ENCODE measurements at regions not wholly inside any gene's neighbourhood (a gene's known extent, or its start where the extent isn't known, plus 50 kb on each side); places are given as distances from the start of the nearest gene placed in this dataset.

- Histone ChIP-seq H2AFZ (ENCODE audit: low read depth, low read length, severe bottlenecking) (no peak overlapping the region), H3K9ac (ENCODE audit: low read length) (no peak overlapping the region), H3K27ac (ENCODE audit: low read depth, low read length) (no peak overlapping the region), H3F3A (ENCODE audit: insufficient read depth) (no peaks in the 10 kb centered on the region), H3K36me3 (ENCODE audit: low read length) (no peaks in the 10 kb centered on the region), H3K9me2 (replicated peaks; ENCODE audit: insufficient read depth, low read length) (no peaks in the 10 kb centered on the region), H3K4me2 (ENCODE audit: low read depth, low read length, poor library complexity, severe bottlenecking) (no peak overlapping the region), H3K79me2 (ENCODE audit: insufficient read depth, low read length) (no peaks in the 10 kb centered on the region), H4K20me1 (ENCODE audit: low read depth, low read length) (no peaks in the 10 kb centered on the region), H3K27me3 (ENCODE audit: low read length) (no peaks in the 10 kb centered on the region), H3K9me3 (ENCODE audit: insufficient read depth, low read length) (no peaks in the 10 kb centered on the region), H3K4me3 (ENCODE audit: insufficient read depth, low read length, poor library complexity, severe bottlenecking) (no peak overlapping the region)
- TF ChIP-seq EZH2phosphoT487 (conservative IDR thresholded peaks at IDR 0.05; ENCODE audit: low read length) (no peak), CTCF (IDR thresholded peaks at IDR 0.05; ENCODE audit: insufficient read depth, low read length, poor library complexity, severe bottlenecking) (no peak)
Observed at GRCh38 chr16:59327894-59328293, 593.8 kb upstream of the GOT2 start.

GRCh38 chr16:59326955-59327354 is 592.8 kb upstream of the GOT2 start:
- no peak overlapping the region for H3K4me3 ChIP-seq (ENCODE audit: insufficient read depth, low read length, poor library complexity, severe bottlenecking)
- H3K9ac ChIP-seq (ENCODE audit: low read length) = no peak overlapping the region
- H3K9me2 ChIP-seq (replicated peaks; ENCODE audit: insufficient read depth, low read length) = no peaks in the 10 kb centered on the region
- no peaks in the 10 kb centered on the region for H3K79me2 ChIP-seq (ENCODE audit: insufficient read depth, low read length)
- H3K9me3 ChIP-seq (ENCODE audit: insufficient read depth, low read length) = no peaks in the 10 kb centered on the region
- H3K27me3 ChIP-seq (ENCODE audit: low read length) = no peaks in the 10 kb centered on the region
- H3K4me2 ChIP-seq (ENCODE audit: low read depth, low read length, poor library complexity, severe bottlenecking) = no peak overlapping the region
- no peak overlapping the region for H2AFZ ChIP-seq (ENCODE audit: low read depth, low read length, severe bottlenecking)
- H3K36me3 ChIP-seq (ENCODE audit: low read length) = no peaks in the 10 kb centered on the region
- no peaks in the 10 kb centered on the region for H3F3A ChIP-seq (ENCODE audit: insufficient read depth)
- TF ChIP-seq CTCF (IDR thresholded peaks at IDR 0.05; ENCODE audit: insufficient read depth, low read length, poor library complexity, severe bottlenecking) = no peak
- TF ChIP-seq EZH2phosphoT487 (conservative IDR thresholded peaks at IDR 0.05; ENCODE audit: low read length) = no peak
- no peak overlapping the region for H3K27ac ChIP-seq (ENCODE audit: low read depth, low read length)
- H4K20me1 ChIP-seq (ENCODE audit: low read depth, low read length) = no peaks in the 10 kb centered on the region

GRCh38 chr16:59324462-59324861 is 590.3 kb upstream of the GOT2 start:
- no peaks in the 10 kb centered on the region for H3F3A ChIP-seq (ENCODE audit: insufficient read depth)
- no peak for TF ChIP-seq EZH2phosphoT487 (conservative IDR thresholded peaks at IDR 0.05; ENCODE audit: low read length)
- no peak for TF ChIP-seq CTCF (IDR thresholded peaks at IDR 0.05; ENCODE audit: insufficient read depth, low read length, poor library complexity, severe bottlenecking)
- H3K27ac ChIP-seq (ENCODE audit: low read depth, low read length) = no peak overlapping the region

More at GRCh38 chr16:59324462-59324861, 590.3 kb upstream of the GOT2 start:
- Histone ChIP-seq H3K79me2 (ENCODE audit: insufficient read depth, low read length) (no peaks in the 10 kb centered on the region), H4K20me1 (ENCODE audit: low read depth, low read length) (no peaks in the 10 kb centered on the region), H3K36me3 (ENCODE audit: low read length) (no peaks in the 10 kb centered on the region), H3K9me3 (ENCODE audit: insufficient read depth, low read length) (no peaks in the 10 kb centered on the region), H2AFZ (ENCODE audit: low read depth, low read length, severe bottlenecking) (no peak overlapping the region), H3K9me2 (replicated peaks; ENCODE audit: insufficient read depth, low read length) (no peaks in the 10 kb centered on the region), H3K9ac (ENCODE audit: low read length) (no peak overlapping the region), H3K4me3 (ENCODE audit: insufficient read depth, low read length, poor library complexity, severe bottlenecking) (no peak overlapping the region), H3K4me2 (ENCODE audit: low read depth, low read length, poor library complexity, severe bottlenecking) (no peak overlapping the region), H3K27me3 (ENCODE audit: low read length) (no peaks in the 10 kb centered on the region)

Measured in SU-DHL-6 (cell line).